RWPE2 (cell line): ENCODE measurements at regions not wholly inside any gene's neighbourhood (a gene's known extent, or its start where the extent isn't known, plus 50 kb on each side); places are given as distances from the start of the nearest gene placed in this dataset.

ENCODE experiments used
- ATAC-seq: fragments of 200-7000 bp; cut with Tn5 transposase; 3 replicates; pipeline ENCODE4 v1.9.1; 2021; ENCODE audit warnings: low read depth
- DNase-seq: peaks from one replicate; pipeline ENCODE4 v3.0.0-alpha.2; 2020; ENCODE audit warnings: low spot score
- H3K27ac ChIP-seq: fragments of 450-650 bp; 2 replicates; pipeline ENCODE4 v1.5.1; 2017; ENCODE audit warnings: mild to moderate bottlenecking; ENCODE audit not compliant: poor library complexity, severe bottlenecking
- H3K27me3 ChIP-seq: fragments of 250-450 bp; sonication (Bioruptor Pico); 2 replicates; pipeline ENCODE4 v1.5.1; 2021; ENCODE audit warnings: mild to moderate bottlenecking, moderate library complexity; ENCODE audit not compliant: insufficient read depth, poor library complexity, severe bottlenecking
- H3K36me3 ChIP-seq: fragments of 250-450 bp; sonication (Bioruptor Pico); 2 replicates; pipeline ENCODE4 v1.5.1; 2020; ENCODE audit warnings: low read depth, mild to moderate bottlenecking, moderate library complexity
- H3K4me1 ChIP-seq: fragments of 250-450 bp; sonication (Bioruptor Pico); 2 replicates; pipeline ENCODE4 v1.5.1; 2021; ENCODE audit warnings: mild to moderate bottlenecking, moderate library complexity; ENCODE audit not compliant: insufficient read depth, poor library complexity, severe bottlenecking
- H3K4me3 ChIP-seq: fragments of 250-450 bp; sonication (Bioruptor Pico); 2 replicates; pipeline ENCODE4 v1.5.1; 2021; ENCODE audit warnings: mild to moderate bottlenecking, moderate library complexity; ENCODE audit not compliant: severe bottlenecking
- H3K9me3 ChIP-seq: fragments of 250-450 bp; sonication (Bioruptor Pico); 2 replicates; pipeline ENCODE4 v1.5.1; 2021; ENCODE audit warnings: mild to moderate bottlenecking, moderate library complexity; ENCODE audit not compliant: severe bottlenecking
- CTCF ChIP-seq: fragments of 450-650 bp; IDR thresholded peaks from one replicate; pipeline ENCODE4 v1.5.1; 2017; ENCODE audit warnings: mild to moderate bottlenecking, moderate library complexity; ENCODE audit not compliant: poor library complexity, severe bottlenecking

DNA sequence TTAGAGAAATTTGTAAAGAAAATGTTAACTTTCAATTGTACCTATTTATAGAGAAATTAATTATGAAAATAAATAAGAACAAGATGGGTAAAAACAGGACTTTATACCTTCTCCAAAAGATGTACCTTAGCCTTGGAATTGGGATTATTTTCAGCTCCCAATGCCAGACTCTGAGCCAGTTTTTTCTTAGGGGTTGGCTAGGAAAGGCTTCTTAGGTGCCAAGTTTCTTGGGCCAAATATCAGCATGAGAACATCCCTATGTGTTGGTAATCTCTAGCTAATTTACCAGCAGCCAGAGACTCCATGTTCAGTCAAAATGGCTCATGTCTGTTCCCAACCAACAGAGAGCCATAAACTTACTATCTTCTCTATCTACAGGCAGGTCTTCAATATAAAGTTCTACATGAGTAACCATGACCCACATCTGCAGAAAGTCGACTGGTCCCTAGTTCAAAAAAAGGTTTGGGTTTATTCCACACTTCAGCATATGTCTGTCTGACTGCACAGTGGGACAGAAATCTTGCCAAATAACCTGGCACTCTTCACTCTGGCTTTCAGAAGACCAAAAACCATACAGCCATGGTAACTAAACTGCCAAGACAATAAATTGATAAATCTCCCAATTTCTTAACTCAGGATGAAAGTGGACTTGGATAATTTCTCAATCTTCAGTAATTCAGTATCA lies 380.5 kb upstream of the RASGEF1B start:
- no peak for DNase-seq
- TF ChIP-seq CTCF = no peak
- Histone ChIP-seq H3K4me1 (no peaks in the 10 kb centered on the region), H3K36me3 (no peaks in the 10 kb centered on the region), H3K27ac (no peak overlapping the region), H3K27me3 (no peaks in the 10 kb centered on the region), H3K9me3 (no peaks in the 10 kb centered on the region), H3K4me3 (no peak overlapping the region)
- ATAC-seq = no peak

GRCh38 chr4:81850701-81851100 lies 379.0 kb upstream of the RASGEF1B start:
- H3K36me3 ChIP-seq = no peaks in the 10 kb centered on the region
- no peaks in the 10 kb centered on the region for H3K27me3 ChIP-seq
- ATAC-seq (no peak), DNase-seq (no peak)
- H3K4me1 ChIP-seq = no peaks in the 10 kb centered on the region
- no peaks in the 10 kb centered on the region for H3K9me3 ChIP-seq
- no peak overlapping the region for H3K27ac ChIP-seq
- no peak for TF ChIP-seq CTCF
- H3K4me3 ChIP-seq = no peak overlapping the region

DNA sequence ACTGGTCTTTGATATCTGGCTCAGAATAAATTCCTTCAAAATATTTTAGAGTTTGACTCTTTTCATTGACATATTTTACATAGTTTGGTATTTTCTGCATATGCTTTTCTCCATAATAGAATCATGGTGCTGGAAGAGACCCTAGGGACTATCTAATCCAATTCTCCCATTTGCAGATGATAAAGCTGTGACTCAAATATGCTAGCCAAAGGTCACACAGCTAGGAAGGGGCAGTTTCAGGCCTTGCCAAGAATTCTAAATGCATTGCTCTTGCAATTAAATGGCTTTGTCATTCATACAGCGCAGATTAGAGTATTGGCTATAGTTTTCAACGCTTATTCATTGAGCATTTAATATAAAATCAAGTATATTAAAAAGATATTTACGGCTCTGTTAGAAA lies 374.1 kb upstream of the RASGEF1B start:
- Histone ChIP-seq H3K9me3 (no peaks in the 10 kb centered on the region), H3K27ac (no peak overlapping the region), H3K36me3 (no peaks in the 10 kb centered on the region), H3K27me3 (no peaks in the 10 kb centered on the region), H3K4me3 (no peak overlapping the region), H3K4me1 (no peaks in the 10 kb centered on the region)
- ATAC-seq = no peak
- no peak for TF ChIP-seq CTCF
- no peak for DNase-seq

DNA sequence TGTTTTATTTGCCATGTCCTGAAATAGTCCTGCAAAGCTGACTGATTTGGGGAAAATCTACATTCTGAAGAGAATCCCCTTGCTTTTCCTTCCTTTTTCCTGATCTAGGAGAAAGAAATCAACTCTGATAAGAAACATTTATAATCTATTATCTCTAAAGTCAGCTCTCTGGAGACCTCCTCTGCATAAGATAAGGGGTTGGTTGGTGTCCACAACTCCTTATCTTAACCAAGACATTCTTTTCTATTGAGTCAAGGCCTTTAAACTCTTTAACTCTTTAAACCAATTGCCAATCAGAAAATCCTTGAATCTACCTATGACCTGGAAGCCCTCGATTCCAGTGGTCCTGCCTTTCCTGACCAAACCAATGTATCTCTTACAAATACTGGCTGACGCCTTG lies 373.6 kb upstream of the RASGEF1B start:
- Histone ChIP-seq H3K27ac (no peak overlapping the region), H3K27me3 (no peaks in the 10 kb centered on the region), H3K9me3 (no peaks in the 10 kb centered on the region), H3K36me3 (no peaks in the 10 kb centered on the region), H3K4me1 (no peaks in the 10 kb centered on the region), H3K4me3 (no peak overlapping the region)
- no peak for ATAC-seq
- no peak for DNase-seq
- no peak for TF ChIP-seq CTCF

- ATAC-seq = peak; percentile 75; the same call in 2 of the 3 replicates
- H3K9me3 ChIP-seq = no peaks in the 10 kb centered on the region
- H3K4me3 ChIP-seq = no peak overlapping the region
- no peak for DNase-seq
- no peaks in the 10 kb centered on the region for H3K36me3 ChIP-seq
- H3K27ac ChIP-seq = no peak overlapping the region
- H3K4me1 ChIP-seq = no peaks in the 10 kb centered on the region
- peak; percentile 78 for TF ChIP-seq CTCF
- H3K27me3 ChIP-seq = no peaks in the 10 kb centered on the region
Measured at GRCh38 chr4:81844717-81845116, 373.0 kb upstream of the RASGEF1B start.
